Heart left ventricle (tissue), 16 donors: ENCODE measurements at regions not wholly inside any gene's neighbourhood (a gene's known extent, or its start where the extent isn't known, plus 50 kb on each side); places are given as distances from the start of the nearest gene placed in this dataset.

Experiments used
- ATAC-seq, 4 donors: fragments of 200-7000 bp; cut with Tn5 transposase; one replicate each; pipeline ENCODE4 v1.9.1; 2020 to 2022; ENCODE audit warnings: moderate library complexity in 4 of 4, mild to moderate bottlenecking in 3 of 4, moderate number of reproducible peaks in 1 of 4
- DNase-seq, 5 donors: peaks; one replicate each; pipeline ENCODE4 v3.0.0-alpha.2; 2020
- H3K27ac ChIP-seq, 12 donors: fragments of 200-600 bp; sonication (generic) in 4 of 12; one replicate each; pipeline versions ENCODE4 v1.5.0 to v1.8.0; 2016 to 2022; ENCODE audit warnings: mild to moderate bottlenecking in 2 of 12
- H3K27me3 ChIP-seq, 9 donors: fragments of 200-600 bp; sonication (generic) in 2 of 9; one replicate each; pipeline versions ENCODE4 v1.5.1 to v1.8.0; 2016 to 2022; ENCODE audit warnings: mild to moderate bottlenecking in 3 of 9
- H3K36me3 ChIP-seq, 9 donors: fragments of 200-600 bp; sonication (generic) in 2 of 9; one replicate each; pipeline versions ENCODE4 v1.5.0 to v1.8.0; 2018 to 2022; ENCODE audit warnings: mild to moderate bottlenecking in 2 of 9
- H3K4me1 ChIP-seq, 12 donors: fragments of 200-600 bp; sonication (generic) in 4 of 12; one replicate each; pipeline versions ENCODE4 v1.5.0 to v1.8.0; 2016 to 2022; ENCODE audit warnings: mild to moderate bottlenecking in 3 of 12
- H3K4me3 ChIP-seq, 12 donors: fragments of 200-600 bp; sonication (generic) in 4 of 12; one replicate each; pipeline versions ENCODE4 v1.5.0 to v1.8.0; 2017 to 2022; ENCODE audit warnings: mild to moderate bottlenecking in 9 of 12, moderate library complexity in 4 of 12
- H3K9me3 ChIP-seq, 12 donors: fragments of 200-600 bp; sonication (generic) in 4 of 12; one replicate each; pipeline versions ENCODE4 v1.5.0 to v1.8.0; 2016 to 2022; ENCODE audit warnings: mild to moderate bottlenecking in 1 of 12
- POLR2A ChIP-seq, 2 donors: fragments of 450-650 bp; IDR thresholded peaks; one replicate each; pipeline ENCODE4 v1.6.1; 2017; ENCODE audit warnings: antibody characterized with exemption in 2 of 2, mild to moderate bottlenecking in 2 of 2, moderate library complexity in 2 of 2
- WGBS, 4 donors: extraction: QIAGEN DNeasy Blood & Tissue Kit in 2 of 4; methylation state at CpG; one replicate each; pipeline versions ENCODE4 v1.1.5 to v1.1.7; 2013 to 2018; 5-methylcytosine and 5-hydroxymethylcytosine counted together
- intact Hi-C, 10 donors: fragments of 100-400 bp; cut with DNase I; formaldehyde crosslinking; loops; one replicate each; pipeline versions ENCODE4 v1.11.1 to v1.14.2; 2022
- TF ChIP-seq, protein P1 (sequence below), 12 donors: fragments of 200-600 bp; sonication (generic) in 4 of 12; IDR thresholded peaks; one replicate each; pipeline versions ENCODE4 v1.5.0 to v1.8.0; 2018 to 2022; ENCODE audit warnings: antibody characterized with exemption in 12 of 12, mild to moderate bottlenecking in 5 of 12
- donor health status: ischemic (EF 13 %, LVEDD 7.1; RV severe dilation, severe dysfunction).
- donor health status: healthy with polysubstance abuse.
- donor health status: DM: no; HTN: yes; CAD: no.
- donor health status: DM: no; HTN: no; CAD: no.
- donor health status: ischemic (EF 25% LVEDD 6.9; RV normal size, moderate dysfunction).
- donor health status: ischemic (EF 25% LVEDD 5.7; RV mildly dilated, moderate dysfunction).
- donor health status: healthy.
- donor health status: DM: yes; HTN: yes; CAD: no.
- donor health status: ischemic (EF 35%, LVEDD 5.7; RV mildly dilated, moderate dysfunction).
- donor health status: nonischemic (EF 11% LVEDD 7.7; RV severe dilation, severe dysfunction).
- donor health status: DM: yes; HTN: yes; CAD: no.
- donor health status: PGD.
- donor health status: ischemic (EF 29% LVEDD 5.4; RV normal size, mild dysfunction).
- donor health status: nonischemic (EF 23%, LVEDD 6.1; RV moderate dilation, normal function).

DNA sequence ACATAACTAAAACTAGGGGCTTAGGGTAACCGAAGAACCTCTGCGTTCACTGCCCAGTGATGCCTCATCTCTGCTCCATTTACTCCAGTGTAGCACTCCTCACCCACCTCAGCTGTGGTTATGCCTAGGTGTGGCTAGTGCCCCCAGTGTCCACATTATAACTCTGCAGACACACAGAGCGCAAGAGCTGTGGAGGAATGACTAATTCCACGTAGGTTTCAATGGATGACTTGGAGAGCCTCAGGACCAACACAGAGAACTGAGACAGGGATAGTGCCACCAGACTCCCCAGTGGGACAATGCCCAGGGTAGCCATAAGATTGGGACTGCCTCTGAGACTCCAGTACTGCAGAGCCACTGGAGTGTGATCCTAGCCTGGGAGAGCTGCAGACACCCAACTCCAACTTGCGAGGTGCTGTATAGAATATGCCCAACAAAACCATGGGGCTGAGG is 542.4 kb upstream of the DIPK2B start:
- H3K36me3 ChIP-seq, result peaks cover 0 to 19% (median 9%) of the 10 kb centered on the region in 9 donors
- DNase-seq (no peak), ATAC-seq (peak in 2 of 4 donors; percentile 22 to 29)
- peaks cover 0 to 38% (median 0%) of the 10 kb centered on the region in 9 donors for H3K27me3 ChIP-seq
- H3K4me1 ChIP-seq, result peaks cover 0 to 3% (median 0%) of the 10 kb centered on the region in 12 donors
- H3K27ac ChIP-seq, result no peak overlapping the region
- H3K4me3 ChIP-seq, result no peak overlapping the region
- 58 to 90% (median 84%) methylated on average over 4 to 5 of the region's 5 CpGs for WGBS, 4 donors
- intact Hi-C loops, result loop anchor here in 6 of 10 donors (10.0 kb wide), 2 partner anchors 228 to 418 kb away; no protein-coding TSS in a partner anchor
- H3K9me3 ChIP-seq, result peaks cover 0 to 5% (median 0%) of the 10 kb centered on the region in 12 donors
- TF ChIP-seq POLR2A (IDR thresholded peaks at IDR 0.05), result no peak
- TF ChIP-seq, protein P1, sequence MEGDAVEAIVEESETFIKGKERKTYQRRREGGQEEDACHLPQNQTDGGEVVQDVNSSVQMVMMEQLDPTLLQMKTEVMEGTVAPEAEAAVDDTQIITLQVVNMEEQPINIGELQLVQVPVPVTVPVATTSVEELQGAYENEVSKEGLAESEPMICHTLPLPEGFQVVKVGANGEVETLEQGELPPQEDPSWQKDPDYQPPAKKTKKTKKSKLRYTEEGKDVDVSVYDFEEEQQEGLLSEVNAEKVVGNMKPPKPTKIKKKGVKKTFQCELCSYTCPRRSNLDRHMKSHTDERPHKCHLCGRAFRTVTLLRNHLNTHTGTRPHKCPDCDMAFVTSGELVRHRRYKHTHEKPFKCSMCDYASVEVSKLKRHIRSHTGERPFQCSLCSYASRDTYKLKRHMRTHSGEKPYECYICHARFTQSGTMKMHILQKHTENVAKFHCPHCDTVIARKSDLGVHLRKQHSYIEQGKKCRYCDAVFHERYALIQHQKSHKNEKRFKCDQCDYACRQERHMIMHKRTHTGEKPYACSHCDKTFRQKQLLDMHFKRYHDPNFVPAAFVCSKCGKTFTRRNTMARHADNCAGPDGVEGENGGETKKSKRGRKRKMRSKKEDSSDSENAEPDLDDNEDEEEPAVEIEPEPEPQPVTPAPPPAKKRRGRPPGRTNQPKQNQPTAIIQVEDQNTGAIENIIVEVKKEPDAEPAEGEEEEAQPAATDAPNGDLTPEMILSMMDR (IDR thresholded peaks at IDR 0.05), result peak in 1 of 12 donors; percentile 6

DNA sequence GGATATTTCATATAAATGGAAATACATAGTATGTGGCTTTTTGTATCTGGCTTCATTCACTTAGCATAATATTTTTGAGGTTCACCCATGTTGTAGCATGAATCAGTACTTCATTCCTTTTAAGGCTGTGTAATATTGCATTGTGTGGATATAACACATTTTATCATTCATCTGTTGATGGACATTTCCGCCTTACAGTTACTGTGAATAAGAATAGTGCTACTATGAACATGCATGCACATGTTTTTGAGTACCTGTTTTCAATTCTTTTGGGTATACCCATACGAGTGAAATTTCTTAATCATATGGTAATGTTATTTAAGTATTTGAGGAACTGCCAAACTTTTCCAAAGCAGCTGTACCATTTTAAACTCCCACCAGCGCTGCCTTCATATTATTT is 539.6 kb upstream of the DIPK2B start:
- Histone ChIP-seq H3K4me3 (no peak overlapping the region), H3K9me3 (peaks cover 0 to 5% (median 0%) of the 10 kb centered on the region in 12 donors), H3K27ac (no peak overlapping the region), H3K36me3 (peaks cover 0 to 7% (median 0%) of the 10 kb centered on the region in 9 donors), H3K27me3 (peaks cover 0 to 32% (median 0%) of the 10 kb centered on the region in 9 donors), H3K4me1 (no peaks in the 10 kb centered on the region)
- intact Hi-C loops, result loop anchor here in 6 of 10 donors (10.0 kb wide), 2 partner anchors 225 to 415 kb away; no protein-coding TSS in a partner anchor
- WGBS, 4 donors, result 48 to 70% (median 64%) methylated on average over 3 of the region's 3 CpGs
- no peak for ATAC-seq
- TF ChIP-seq POLR2A (IDR thresholded peaks at IDR 0.05), result no peak
- TF ChIP-seq, protein P1 (IDR thresholded peaks at IDR 0.05), result no peak
- DNase-seq, result no peak

DNA sequence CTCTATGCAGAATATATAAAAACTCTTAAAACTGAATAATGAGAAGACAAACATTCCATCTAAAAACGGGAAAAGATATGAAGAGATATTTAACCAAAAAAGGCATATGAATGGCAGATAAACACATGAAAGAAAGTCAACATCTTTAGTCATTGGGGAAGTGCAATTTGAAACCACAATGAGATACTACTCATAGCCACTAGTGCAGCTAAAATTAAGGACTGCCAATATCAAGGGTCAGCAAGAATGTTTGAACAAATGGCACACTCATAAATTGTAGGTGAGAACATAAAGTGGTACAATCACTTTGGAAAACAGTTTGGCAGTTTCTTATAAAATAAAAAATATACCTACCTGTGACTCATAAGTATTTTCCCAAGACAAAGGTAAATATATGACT is 534.9 kb upstream of the DIPK2B start:
- TF ChIP-seq, protein P1 (IDR thresholded peaks at IDR 0.05), result no peak
- no peak for TF ChIP-seq POLR2A (IDR thresholded peaks at IDR 0.05)
- Histone ChIP-seq H3K27me3 (peaks cover 0 to 23% (median 0%) of the 10 kb centered on the region in 9 donors), H3K9me3 (no peaks in the 10 kb centered on the region), H3K36me3 (no peaks in the 10 kb centered on the region), H3K4me1 (no peaks in the 10 kb centered on the region), H3K27ac (no peak overlapping the region), H3K4me3 (no peak overlapping the region)
- intact Hi-C loops, result no loop called here
- DNase-seq, result no peak
- 59 to 75% (median 64%) methylated on average over 1 of the region's 1 CpG for WGBS, 4 donors
- no peak for ATAC-seq

DNA sequence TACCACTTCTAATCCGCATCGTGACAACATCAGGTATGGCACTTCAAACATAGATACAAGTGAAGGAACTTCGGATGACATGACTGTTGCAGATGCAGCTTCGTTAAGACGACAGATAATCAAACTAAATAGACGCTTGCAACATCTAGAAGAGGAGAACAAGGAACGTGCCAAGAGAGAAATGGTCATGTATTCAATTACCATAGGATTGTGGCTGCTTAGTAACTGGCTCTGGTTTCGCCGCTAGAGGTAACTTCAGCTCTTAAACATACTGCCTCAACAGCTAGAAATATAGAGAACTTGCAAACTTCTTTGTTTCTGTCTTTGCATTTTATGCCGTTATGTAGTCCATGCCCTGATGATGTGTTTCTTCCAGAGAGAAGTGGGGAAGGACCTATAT is 530.8 kb upstream of the DIPK2B start:
- 80 to 94% (median 88%) methylated on average over 10 of the region's 10 CpGs for WGBS, 4 donors
- ATAC-seq, result no peak
- Histone ChIP-seq H3K36me3 (no peaks in the 10 kb centered on the region), H3K9me3 (no peaks in the 10 kb centered on the region), H3K27me3 (peaks cover 0 to 39% (median 0%) of the 10 kb centered on the region in 9 donors), H3K4me1 (no peaks in the 10 kb centered on the region), H3K27ac (no peak overlapping the region), H3K4me3 (no peak overlapping the region)
- intact Hi-C loops, result no loop called here
- TF ChIP-seq POLR2A (IDR thresholded peaks at IDR 0.05), result no peak
- TF ChIP-seq, protein P1 (IDR thresholded peaks at IDR 0.05), result no peak
- no peak for DNase-seq
